ENCODE measurements at regions not wholly inside any gene's neighbourhood (a gene's known extent, or its start where the extent isn't known, plus 50 kb on each side); places are given as distances from the start of the nearest gene placed in this dataset.
A peak's percentile ranks its signal among the peaks of the same experiment; 100 is the strongest.
"Not testable (repeated sequence)": the region's sequence is repeated elsewhere in the genome, so short reads cannot be mapped to it uniquely, and the experiment has no call there.

GRCh38 chr3:177694951-177695350 lies 497.7 kb upstream of the TBL1XR1 start:
- DNase-seq: no peak

- DNase-seq: no peak
Observed at GRCh38 chr3:177700117-177700516, 502.8 kb upstream of the TBL1XR1 start.

GRCh38 chr3:177703788-177704187 lies 506.5 kb upstream of the TBL1XR1 start:
- no peak for DNase-seq

- peak; percentile 54 to 91 (median 71) for DNase-seq
Observed at GRCh38 chr3:177705976-177706823, 508.9 kb upstream of the TBL1XR1 start.

- DNase-seq: not testable (repeated sequence)
Observed at GRCh38 chr3:177709470-177709869, 512.2 kb upstream of the TBL1XR1 start.

- DNase-seq: no peak
Observed at GRCh38 chr3:177710506-177710905, 513.2 kb upstream of the TBL1XR1 start.

- DNase-seq: no peak
Observed at GRCh38 chr3:177711637-177712036, 514.4 kb upstream of the TBL1XR1 start.

- peak in 1 of 3 donors; percentile 77 for DNase-seq
Observed at GRCh38 chr3:177713928-177714900, 516.9 kb upstream of the TBL1XR1 start.

GRCh38 chr3:177714945-177715344 lies 517.7 kb upstream of the TBL1XR1 start:
- DNase-seq: no peak

- DNase-seq: no peak
Observed at GRCh38 chr3:177715980-177716379, 518.7 kb upstream of the TBL1XR1 start.

- DNase-seq: not testable (repeated sequence)
Observed at GRCh38 chr3:177720927-177721326, 523.6 kb upstream of the TBL1XR1 start.

- DNase-seq: no peak
Observed at GRCh38 chr3:177721864-177722785, 524.8 kb upstream of the TBL1XR1 start.

- DNase-seq: peak; percentile 74 to 77 (median 75)
Observed at GRCh38 chr3:177724020-177724638, 526.8 kb upstream of the TBL1XR1 start.

- DNase-seq: peak in 1 of 3 donors; percentile 36
Observed at GRCh38 chr3:177725165-177725564, 527.9 kb upstream of the TBL1XR1 start.

GRCh38 chr3:177726807-177727206 lies 529.5 kb upstream of the TBL1XR1 start:
- DNase-seq: no peak

GRCh38 chr3:177729956-177730681 lies 532.8 kb upstream of the TBL1XR1 start:
- peak; percentile 69 to 95 (median 88) for DNase-seq

GRCh38 chr3:177730814-177731213 lies 533.5 kb upstream of the TBL1XR1 start:
- peak in 1 of 3 donors; percentile 38 for DNase-seq

- DNase-seq: no peak
Observed at GRCh38 chr3:177731644-177732268, 534.5 kb upstream of the TBL1XR1 start.

GRCh38 chr3:177733233-177733632 lies 536.0 kb upstream of the TBL1XR1 start:
- DNase-seq: no peak

GRCh38 chr3:177733936-177734335 lies 536.7 kb upstream of the TBL1XR1 start:
- peak in 1 of 3 donors; percentile 26 for DNase-seq
